HCT116 (cell line): ENCODE measurements at regions not wholly inside any gene's neighbourhood (a gene's known extent, or its start where the extent isn't known, plus 50 kb on each side); places are given as distances from the start of the nearest gene placed in this dataset.

Experiments
- ATAC-seq: fragments of 200-7000 bp; cut with Tn5 transposase; 2 replicates; pipeline ENCODE4 v1.9.1; 2020; ENCODE audit warnings: mild to moderate bottlenecking, moderate library complexity
- BruUV-seq: library from RNA; stranded (reverse); fragments of 400-500 nt; replicated peaks from 2 replicates; lab custom pipeline; 2021; lab: Mats Ljungman, UMichigan
- CTCF ChIA-PET: fragments of 300-600 bp; sonication (Branson Sonifier 250); formaldehyde crosslinking; loops from one replicate; lab custom pipeline; 2021; ENCODE audit warnings: antibody characterized with exemption; lab: Charles Lee
- POLR2A ChIA-PET: fragments of 300-600, 350-600 bp; sonication (Branson Sonifier 250); formaldehyde crosslinking; loops from one replicate; lab custom pipeline; 2021; ENCODE audit warnings: antibody characterized with exemption; lab: Charles Lee
- RAD21 ChIA-PET, 2 experiments: fragments of 300-600 bp; sonication (Branson Sonifier 250); formaldehyde crosslinking; loops; one replicate each; lab custom pipeline; 2023; ENCODE audit warnings: low total read pairs in 2 of 2; ENCODE audit not compliant: uncharacterized antibody in 2 of 2, unreplicated experiment in 2 of 2, low non-redundant PET in 1 of 2; lab: Charles Lee
- DNase-seq: peaks from one replicate; pipeline ENCODE4 v3.0.0-alpha.2; 2010; ENCODE audit warnings: low read depth, low spot score
- H2AFZ ChIP-seq: fragments of 200-600 bp; shearing (Covaris generic), sonication (generic); 2 replicates; pipeline ENCODE4 v1.6.1; 2017; ENCODE audit warnings: low read depth, mixed run types, mixed read lengths, antibody characterized with exemption, low read length; ENCODE audit not compliant: poor library complexity, severe bottlenecking
- H3K27ac ChIP-seq: 2 replicates; pipeline ENCODE4 v1.5.1; 2012; ENCODE audit warnings: low read depth, low read length
- H3K27me3 ChIP-seq: fragments of 200-600 bp; sonication (generic); 2 replicates; pipeline ENCODE4 v1.6.1; 2016; ENCODE audit warnings: mixed run types, low read length, mixed read lengths; ENCODE audit not compliant: insufficient read depth
- H3K36me3 ChIP-seq, 2 experiments: fragments of 200-500 bp in 1 of 2; fragments of 200-600 bp in 1 of 2; sonication (Bioruptor generic) in 1 of 2; sonication (generic) in 1 of 2; 2 replicates each; pipeline versions ENCODE4 v1.5.1 to v1.6.1; 2014 to 2016; ENCODE audit warnings: low read length in 2 of 2, inconsistent platforms in 1 of 2, mixed read lengths in 1 of 2, mixed run types in 1 of 2; ENCODE audit not compliant: insufficient read depth in 2 of 2, control insufficient read depth in 1 of 2
- H3K4me1 ChIP-seq, 2 experiments: fragments of 200-600 bp in 1 of 2; sonication (generic) in 1 of 2; 2 replicates each; pipeline versions ENCODE4 v1.5.1 to v1.6.1; 2012 to 2017; ENCODE audit warnings: low read length in 2 of 2, inconsistent platforms in 1 of 2, mild to moderate bottlenecking in 1 of 2, mixed read lengths in 1 of 2, mixed run types in 1 of 2, moderate library complexity in 1 of 2; ENCODE audit not compliant: insufficient read depth in 2 of 2, control insufficient read depth in 1 of 2
- H3K4me2 ChIP-seq: fragments of 200-600 bp; sonication (generic); 2 replicates; pipeline ENCODE4 v1.6.1; 2017; ENCODE audit warnings: mixed run types, low read length, mixed read lengths
- H3K4me3 ChIP-seq, 2 experiments: fragments of 200-600 bp in 1 of 2; sonication (generic) in 1 of 2; replicated peaks in 1 of 2; 2 replicates each; pipeline ENCODE4 v1.5.1; 2011 to 2016; ENCODE audit warnings: low read length in 2 of 2, control low read depth in 1 of 2, low read depth in 1 of 2, mild to moderate bottlenecking in 1 of 2, mixed read lengths in 1 of 2, mixed run types in 1 of 2
- H3K79me2 ChIP-seq: fragments of 200-600 bp; sonication (generic); 2 replicates; pipeline ENCODE4 v1.6.1; 2017; ENCODE audit warnings: mild to moderate bottlenecking, mixed run types, low read length, moderate library complexity, mixed read lengths; ENCODE audit not compliant: insufficient read depth
- H3K9ac ChIP-seq: fragments of 200-600 bp; sonication (generic); 2 replicates; pipeline ENCODE4 v1.6.1; 2016; ENCODE audit warnings: low read length, mixed read lengths
- H3K9me2 ChIP-seq: fragments of 200-600 bp; sonication (generic), shearing (Covaris generic); 2 replicates; pipeline ENCODE4 v1.6.1; 2017; ENCODE audit warnings: mixed run types, mild to moderate bottlenecking, moderate library complexity; ENCODE audit not compliant: insufficient read depth
- H3K9me3 ChIP-seq, 2 experiments: fragments of 200-500 bp in 1 of 2; fragments of 200-600 bp in 1 of 2; sonication (Bioruptor generic) in 1 of 2; sonication (generic) in 1 of 2; 2 replicates each; pipeline ENCODE4 v1.6.1; 2014 to 2017; ENCODE audit warnings: low read length in 2 of 2, mixed read lengths in 2 of 2, inconsistent platforms in 1 of 2, low read depth in 1 of 2, mild to moderate bottlenecking in 1 of 2, mixed run types in 1 of 2, moderate library complexity in 1 of 2; ENCODE audit not compliant: control insufficient read depth in 1 of 2, insufficient read depth in 1 of 2
- H4K20me1 ChIP-seq: fragments of 200-600 bp; sonication (generic), shearing (Covaris generic); 2 replicates; pipeline ENCODE4 v1.6.1; 2017; ENCODE audit warnings: mixed run types, mild to moderate bottlenecking, moderate library complexity; ENCODE audit not compliant: insufficient read depth
- ATF3 ChIP-seq: IDR thresholded peaks from 2 replicates; pipeline ENCODE4 v1.6.1; 2012
- CBX3 ChIP-seq: IDR thresholded peaks from 2 replicates; pipeline ENCODE4 v1.6.1; 2012; ENCODE audit warnings: low read depth
- EGR1 ChIP-seq: IDR thresholded peaks from 2 replicates; pipeline ENCODE4 v1.6.1; 2012; ENCODE audit warnings: low read depth
- ELF1 ChIP-seq: IDR thresholded peaks from 2 replicates; pipeline ENCODE4 v1.6.1; 2012; ENCODE audit warnings: low read depth, borderline replicate concordance
- EZH2 ChIP-seq: fragments of 200-600 bp; sonication (generic); IDR thresholded peaks from 2 replicates; pipeline ENCODE4 v1.6.1; 2017; ENCODE audit warnings: antibody characterized with exemption, mixed run types
- FOSL1 ChIP-seq: IDR thresholded peaks from 2 replicates; pipeline ENCODE4 v1.6.1; 2012; ENCODE audit warnings: low read depth
- JUND ChIP-seq: IDR thresholded peaks from 2 replicates; pipeline ENCODE4 v1.6.1; 2012
- POLR2AphosphoS5 ChIP-seq: IDR thresholded peaks from 2 replicates; pipeline ENCODE4 v1.6.1; 2011; ENCODE audit warnings: mild to moderate bottlenecking, low read depth, low read length, moderate library complexity
- REST ChIP-seq: IDR thresholded peaks from 2 replicates; pipeline ENCODE4 v1.6.1; 2012; ENCODE audit warnings: low read depth
- ZBTB33 ChIP-seq: IDR thresholded peaks from 2 replicates; pipeline ENCODE4 v1.6.1; 2011; ENCODE audit warnings: mild to moderate bottlenecking, low read length, moderate library complexity; ENCODE audit not compliant: insufficient replicate concordance; ENCODE audit errors: extremely low read depth
- ZFX ChIP-seq: fragments of 450-650 bp; IDR thresholded peaks from 2 replicates; pipeline ENCODE4 v1.6.1; 2017
- intact Hi-C: fragments of 100-400 bp; cut with micrococcal nuclease; formaldehyde crosslinking; loops from 2 replicates; pipeline ENCODE4 v1.10.0; 2022

GRCh38 chr20:3315136-3315535 is 76.1 kb upstream of the SLC4A11 start:
- no peaks in the 10 kb centered on the region for H4K20me1 ChIP-seq
- ChIA-PET POLR2A (no interaction called here), CTCF (interaction anchor here (1.8 to 2.1 kb wide), 2 partner anchors 39 to 261 kb away, joined by 6 to 9 read pairs; no protein-coding TSS in a partner anchor), RAD21 (interaction anchor here in 1 of 2 experiments (0.8 kb wide), 1 partner anchor 65 kb away, joined by 3 read pairs; no protein-coding TSS in a partner anchor)
- H3K9me2 ChIP-seq: no peaks in the 10 kb centered on the region
- no TSS peak for BruUV-seq
- no peak overlapping the region for H3K27ac ChIP-seq
- ATAC-seq (no peak), DNase-seq (no peak)
- intact Hi-C loops: no loop called here
- H3K4me3 ChIP-seq: no peak overlapping the region
- TF ChIP-seq JUND (no peak), CBX3 (no peak), FOSL1 (no peak), REST (no peak), ZFX (no peak), ZBTB33 (no peak), ATF3 (no peak), EGR1 (no peak), ELF1 (no peak), POLR2AphosphoS5 (no peak), EZH2 (no peak)
- no peak overlapping the region for H3K9ac ChIP-seq
- H3K4me2 ChIP-seq: no peak overlapping the region
- H3K4me1 ChIP-seq: no peaks in the 10 kb centered on the region
- H3K9me3 ChIP-seq: no peaks in the 10 kb centered on the region
- H3K27me3 ChIP-seq: no peaks in the 10 kb centered on the region
- no peaks in the 10 kb centered on the region for H3K36me3 ChIP-seq
- no peak overlapping the region for H2AFZ ChIP-seq
- H3K79me2 ChIP-seq: no peaks in the 10 kb centered on the region
